Liver (tissue), 7 donors: ENCODE measurements at regions not wholly inside any gene's neighbourhood (a gene's known extent, or its start where the extent isn't known, plus 50 kb on each side); places are given as distances from the start of the nearest gene placed in this dataset.
A peak's percentile ranks its signal among the peaks of the same experiment; 100 is the strongest.

Source experiments
- DNase-seq: peaks from one replicate; pipeline ENCODE4 v3.0.0-alpha.2; 2017; ENCODE audit warnings: low spot score
- H3K27ac ChIP-seq, 2 donors: one replicate each; pipeline ENCODE4 v1.7.0; 2013; ENCODE audit warnings: inconsistent platforms in 2 of 2, low read length in 2 of 2, control low read depth in 1 of 2, low read depth in 1 of 2, mild to moderate bottlenecking in 1 of 2
- H3K27me3 ChIP-seq, 4 donors: one replicate each; pipeline versions ENCODE4 v1.6.1 to v1.7.0; 2013; ENCODE audit warnings: low read length in 3 of 4, inconsistent platforms in 1 of 4, mild to moderate bottlenecking in 1 of 4, moderate library complexity in 1 of 4; ENCODE audit not compliant: control insufficient read depth in 4 of 4, insufficient read depth in 4 of 4
- H3K36me3 ChIP-seq, 4 donors: one replicate each; pipeline versions ENCODE4 v1.6.1 to v1.7.0; 2013; ENCODE audit warnings: low read length in 3 of 4, mild to moderate bottlenecking in 3 of 4, low read depth in 1 of 4, moderate library complexity in 1 of 4; ENCODE audit not compliant: control insufficient read depth in 4 of 4, insufficient read depth in 3 of 4
- H3K4me1 ChIP-seq, 4 donors: one replicate each; pipeline versions ENCODE4 v1.6.1 to v1.7.0; 2013; ENCODE audit warnings: low read length in 3 of 4, mild to moderate bottlenecking in 3 of 4, moderate library complexity in 1 of 4; ENCODE audit not compliant: control insufficient read depth in 4 of 4, insufficient read depth in 4 of 4
- H3K4me3 ChIP-seq, 3 donors: one replicate each; pipeline versions ENCODE4 v1.6.1 to v1.7.0; 2013; ENCODE audit warnings: low read length in 3 of 3, control low read depth in 1 of 3, low read depth in 1 of 3, mild to moderate bottlenecking in 1 of 3
- H3K9ac ChIP-seq, 2 donors: one replicate each; pipeline ENCODE4 v1.7.0; 2013; ENCODE audit warnings: low read length in 2 of 2, mild to moderate bottlenecking in 2 of 2, moderate library complexity in 2 of 2, control low read depth in 1 of 2, low read depth in 1 of 2
- H3K9me3 ChIP-seq, 4 donors: one replicate each; pipeline versions ENCODE4 v1.6.1 to v1.7.0; 2013; ENCODE audit warnings: low read length in 3 of 4; ENCODE audit not compliant: control insufficient read depth in 4 of 4
- FOXA1 ChIP-seq: IDR thresholded peaks from 2 replicates; pipeline ENCODE4 v1.6.1; 2016; ENCODE audit warnings: antibody characterized with exemption
- GABPA ChIP-seq, 2 donors: IDR thresholded peaks in 1 of 2; conservative IDR thresholded peaks in 1 of 2; 2 replicates each; pipeline ENCODE4 v1.6.1; 2016; ENCODE audit warnings: antibody characterized with exemption in 2 of 2, mild to moderate bottlenecking in 1 of 2, moderate library complexity in 1 of 2
- HNF4A ChIP-seq, 2 donors: conservative IDR thresholded peaks; 2 replicates each; pipeline ENCODE4 v1.6.1; 2016; ENCODE audit warnings: antibody characterized with exemption in 2 of 2, mild to moderate bottlenecking in 2 of 2
- HNF4G ChIP-seq: IDR thresholded peaks from 2 replicates; pipeline ENCODE4 v1.6.1; 2016; ENCODE audit warnings: antibody characterized with exemption
- JUND ChIP-seq, 2 donors: IDR thresholded peaks; 2 replicates each; pipeline ENCODE4 v1.6.1; 2016; ENCODE audit warnings: antibody characterized with exemption in 2 of 2
- NR2F2 ChIP-seq: IDR thresholded peaks from 2 replicates; pipeline ENCODE4 v1.6.1; 2016; ENCODE audit warnings: antibody characterized with exemption
- RAD21 ChIP-seq, 2 donors: IDR thresholded peaks; 2 replicates each; pipeline ENCODE4 v1.6.1; 2016; ENCODE audit warnings: antibody characterized with exemption in 2 of 2, mild to moderate bottlenecking in 2 of 2
- RXRA ChIP-seq, 2 donors: IDR thresholded peaks; 2 replicates each; pipeline ENCODE4 v1.6.1; 2017 to 2018; ENCODE audit warnings: antibody characterized with exemption in 2 of 2, mild to moderate bottlenecking in 1 of 2
- YY1 ChIP-seq: IDR thresholded peaks from 2 replicates; pipeline ENCODE4 v1.6.1; 2016; ENCODE audit warnings: antibody characterized with exemption, mild to moderate bottlenecking
- WGBS: extraction: QIAGEN DNeasy Blood & Tissue Kit; methylation state at CpG from one replicate; pipeline ENCODE4 v1.1.7; 2013; 5-methylcytosine and 5-hydroxymethylcytosine counted together
- TF ChIP-seq, protein P1 (sequence below): IDR thresholded peaks from 2 replicates; pipeline ENCODE4 v1.6.1; 2016; ENCODE audit warnings: antibody characterized with exemption, mild to moderate bottlenecking
- TF ChIP-seq, protein P2 (sequence below): IDR thresholded peaks from 2 replicates; pipeline ENCODE4 v1.6.1; 2016; ENCODE audit warnings: antibody characterized with exemption
- TF ChIP-seq, protein P3 (sequence below): IDR thresholded peaks from 2 replicates; pipeline ENCODE4 v1.6.1; 2016; ENCODE audit warnings: antibody characterized with exemption
- TF ChIP-seq, protein P4 (sequence below): IDR thresholded peaks from 2 replicates; pipeline ENCODE4 v1.6.1; 2016; ENCODE audit warnings: antibody characterized with exemption
- donor health status: healthy.
- donor health status: healthy.
- donor health status: healthy.
- donor health status: healthy.

DNA sequence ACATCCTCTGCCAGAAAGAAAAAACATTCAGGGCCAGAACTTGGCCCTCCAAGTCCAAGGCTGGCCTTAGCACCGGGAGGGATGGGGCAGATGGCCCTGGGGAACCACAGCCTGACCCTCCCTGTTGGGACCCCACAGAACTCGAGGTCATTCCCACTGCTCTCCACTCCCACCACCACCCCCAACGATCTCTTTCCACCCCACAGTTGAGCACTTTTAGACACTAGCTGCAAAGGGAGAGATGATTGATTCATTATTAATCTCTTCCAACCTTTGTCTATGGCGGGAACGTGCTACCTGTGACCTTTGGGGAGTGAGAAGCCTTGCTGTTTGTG, 869.7 kb downstream of the BRD1 start:
- no peaks in the 10 kb centered on the region for H3K4me1 ChIP-seq
- H3K27ac ChIP-seq, result no peak overlapping the region
- 80% methylated on average over 5 of the region's 5 CpGs for WGBS
- no peak overlapping the region for H3K9ac ChIP-seq
- H3K9me3 ChIP-seq, result no peaks in the 10 kb centered on the region
- H3K36me3 ChIP-seq, result no peaks in the 10 kb centered on the region
- TF ChIP-seq RXRA (IDR thresholded peaks at IDR 0.05) (no peak), JUND (IDR thresholded peaks at IDR 0.05) (no peak), NR2F2 (no peak), YY1 (no peak)
- TF ChIP-seq, protein P1, sequence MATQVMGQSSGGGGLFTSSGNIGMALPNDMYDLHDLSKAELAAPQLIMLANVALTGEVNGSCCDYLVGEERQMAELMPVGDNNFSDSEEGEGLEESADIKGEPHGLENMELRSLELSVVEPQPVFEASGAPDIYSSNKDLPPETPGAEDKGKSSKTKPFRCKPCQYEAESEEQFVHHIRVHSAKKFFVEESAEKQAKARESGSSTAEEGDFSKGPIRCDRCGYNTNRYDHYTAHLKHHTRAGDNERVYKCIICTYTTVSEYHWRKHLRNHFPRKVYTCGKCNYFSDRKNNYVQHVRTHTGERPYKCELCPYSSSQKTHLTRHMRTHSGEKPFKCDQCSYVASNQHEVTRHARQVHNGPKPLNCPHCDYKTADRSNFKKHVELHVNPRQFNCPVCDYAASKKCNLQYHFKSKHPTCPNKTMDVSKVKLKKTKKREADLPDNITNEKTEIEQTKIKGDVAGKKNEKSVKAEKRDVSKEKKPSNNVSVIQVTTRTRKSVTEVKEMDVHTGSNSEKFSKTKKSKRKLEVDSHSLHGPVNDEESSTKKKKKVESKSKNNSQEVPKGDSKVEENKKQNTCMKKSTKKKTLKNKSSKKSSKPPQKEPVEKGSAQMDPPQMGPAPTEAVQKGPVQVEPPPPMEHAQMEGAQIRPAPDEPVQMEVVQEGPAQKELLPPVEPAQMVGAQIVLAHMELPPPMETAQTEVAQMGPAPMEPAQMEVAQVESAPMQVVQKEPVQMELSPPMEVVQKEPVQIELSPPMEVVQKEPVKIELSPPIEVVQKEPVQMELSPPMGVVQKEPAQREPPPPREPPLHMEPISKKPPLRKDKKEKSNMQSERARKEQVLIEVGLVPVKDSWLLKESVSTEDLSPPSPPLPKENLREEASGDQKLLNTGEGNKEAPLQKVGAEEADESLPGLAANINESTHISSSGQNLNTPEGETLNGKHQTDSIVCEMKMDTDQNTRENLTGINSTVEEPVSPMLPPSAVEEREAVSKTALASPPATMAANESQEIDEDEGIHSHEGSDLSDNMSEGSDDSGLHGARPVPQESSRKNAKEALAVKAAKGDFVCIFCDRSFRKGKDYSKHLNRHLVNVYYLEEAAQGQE, result no peak
- TF ChIP-seq, protein P2, sequence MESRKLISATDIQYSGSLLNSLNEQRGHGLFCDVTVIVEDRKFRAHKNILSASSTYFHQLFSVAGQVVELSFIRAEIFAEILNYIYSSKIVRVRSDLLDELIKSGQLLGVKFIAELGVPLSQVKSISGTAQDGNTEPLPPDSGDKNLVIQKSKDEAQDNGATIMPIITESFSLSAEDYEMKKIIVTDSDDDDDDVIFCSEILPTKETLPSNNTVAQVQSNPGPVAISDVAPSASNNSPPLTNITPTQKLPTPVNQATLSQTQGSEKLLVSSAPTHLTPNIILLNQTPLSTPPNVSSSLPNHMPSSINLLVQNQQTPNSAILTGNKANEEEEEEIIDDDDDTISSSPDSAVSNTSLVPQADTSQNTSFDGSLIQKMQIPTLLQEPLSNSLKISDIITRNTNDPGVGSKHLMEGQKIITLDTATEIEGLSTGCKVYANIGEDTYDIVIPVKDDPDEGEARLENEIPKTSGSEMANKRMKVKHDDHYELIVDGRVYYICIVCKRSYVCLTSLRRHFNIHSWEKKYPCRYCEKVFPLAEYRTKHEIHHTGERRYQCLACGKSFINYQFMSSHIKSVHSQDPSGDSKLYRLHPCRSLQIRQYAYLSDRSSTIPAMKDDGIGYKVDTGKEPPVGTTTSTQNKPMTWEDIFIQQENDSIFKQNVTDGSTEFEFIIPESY, result no peak
- TF ChIP-seq, protein P3, sequence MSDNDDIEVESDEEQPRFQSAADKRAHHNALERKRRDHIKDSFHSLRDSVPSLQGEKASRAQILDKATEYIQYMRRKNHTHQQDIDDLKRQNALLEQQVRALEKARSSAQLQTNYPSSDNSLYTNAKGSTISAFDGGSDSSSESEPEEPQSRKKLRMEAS, result no peak
- DNase-seq, result no peak
- peaks cover 0 to 10% (median 0%) of the 10 kb centered on the region in 4 donors for H3K27me3 ChIP-seq
- no peak overlapping the region for H3K4me3 ChIP-seq

DNA sequence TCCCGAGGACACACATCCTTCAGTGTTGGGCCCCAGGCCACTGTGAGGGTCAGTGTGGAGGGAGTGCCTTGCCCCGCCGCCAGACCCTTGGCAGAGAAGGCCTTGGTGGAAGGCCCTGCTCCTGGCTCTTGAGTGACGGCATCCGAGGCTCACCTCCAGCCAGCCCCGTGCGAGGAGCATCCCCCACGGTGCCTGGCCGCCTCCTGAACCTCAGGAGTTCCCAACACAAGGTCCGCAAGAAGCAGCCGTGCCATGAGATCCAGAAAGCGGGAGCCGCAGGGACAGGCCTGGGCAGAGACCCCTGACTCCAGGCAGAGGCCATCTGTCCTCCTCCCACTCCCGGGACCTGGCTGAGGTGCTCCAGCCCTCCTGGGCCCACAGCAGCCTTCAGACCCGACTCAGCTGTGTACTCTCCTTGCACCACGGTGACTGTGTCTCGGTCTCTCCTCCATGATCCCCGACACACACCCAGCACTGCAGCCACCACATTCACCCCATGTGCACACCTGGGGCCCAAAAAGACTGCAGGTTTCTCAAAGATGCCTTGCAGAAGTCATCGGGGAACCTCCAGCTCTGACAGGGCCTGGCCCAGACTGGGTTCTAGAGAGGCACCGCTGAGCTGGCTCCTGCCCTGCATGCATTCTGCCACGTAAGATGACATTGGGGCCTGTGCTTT, 870.2 kb downstream of the BRD1 start:
- no peaks in the 10 kb centered on the region for H3K4me1 ChIP-seq
- no peak overlapping the region for H3K27ac ChIP-seq
- no peak overlapping the region for H3K9ac ChIP-seq
- no peak overlapping the region for H3K4me3 ChIP-seq
- TF ChIP-seq, protein P2, result no peak
- TF ChIP-seq FOXA1 (no peak), HNF4A (conservative IDR thresholded peaks at IDR 0.05) (no peak), GABPA (IDR thresholded peaks at IDR 0.05 in 1 of 2, conservative IDR thresholded peaks at IDR 0.05 in 1 of 2) (no peak), HNF4G (no peak), NR2F2 (no peak), RAD21 (IDR thresholded peaks at IDR 0.05) (no peak)
- TF ChIP-seq, protein P3, result no peak
- TF ChIP-seq, protein P4, sequence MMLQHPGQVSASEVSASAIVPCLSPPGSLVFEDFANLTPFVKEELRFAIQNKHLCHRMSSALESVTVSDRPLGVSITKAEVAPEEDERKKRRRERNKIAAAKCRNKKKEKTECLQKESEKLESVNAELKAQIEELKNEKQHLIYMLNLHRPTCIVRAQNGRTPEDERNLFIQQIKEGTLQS, result no peak
- 94% methylated on average over 21 of the region's 21 CpGs for WGBS
- no peaks in the 10 kb centered on the region for H3K36me3 ChIP-seq
- H3K27me3 ChIP-seq, result peaks cover 0 to 10% (median 0%) of the 10 kb centered on the region in 4 donors
- DNase-seq, result peak; percentile 21
- no peaks in the 10 kb centered on the region for H3K9me3 ChIP-seq
